Skin of body (tissue), 1 donor: ENCODE measurements at regions not wholly inside any gene's neighbourhood (a gene's known extent, or its start where the extent isn't known, plus 50 kb on each side); places are given as distances from the start of the nearest gene placed in this dataset.
"Not testable (repeated sequence)": the region's sequence is repeated elsewhere in the genome, so short reads cannot be mapped to it uniquely, and the experiment has no call there.

Source experiments
- DNase-seq: peaks from one replicate; lab custom pipeline; 2025; lab: John Stamatoyannopoulos, UW

DNA sequence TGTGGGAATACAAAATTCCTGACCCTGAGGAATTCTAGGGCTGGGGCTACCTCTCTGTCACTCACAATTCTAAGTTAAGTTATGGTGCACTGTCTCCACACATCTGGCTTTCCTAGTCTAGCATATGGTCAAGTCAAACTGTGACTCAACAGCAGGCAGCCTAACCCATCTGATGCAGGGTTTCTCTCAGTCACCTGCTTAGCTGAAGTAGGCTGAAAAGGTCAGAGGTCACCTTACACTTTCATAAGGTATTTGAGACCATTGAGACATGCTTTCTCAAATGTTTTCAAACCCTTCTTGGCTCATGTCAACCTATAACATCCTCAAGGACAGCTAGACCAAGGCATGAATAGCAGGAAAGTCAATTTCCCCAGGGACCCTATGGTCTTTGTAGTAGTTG lies 196.5 kb upstream of the STK26 start:
- no peak for DNase-seq

DNA sequence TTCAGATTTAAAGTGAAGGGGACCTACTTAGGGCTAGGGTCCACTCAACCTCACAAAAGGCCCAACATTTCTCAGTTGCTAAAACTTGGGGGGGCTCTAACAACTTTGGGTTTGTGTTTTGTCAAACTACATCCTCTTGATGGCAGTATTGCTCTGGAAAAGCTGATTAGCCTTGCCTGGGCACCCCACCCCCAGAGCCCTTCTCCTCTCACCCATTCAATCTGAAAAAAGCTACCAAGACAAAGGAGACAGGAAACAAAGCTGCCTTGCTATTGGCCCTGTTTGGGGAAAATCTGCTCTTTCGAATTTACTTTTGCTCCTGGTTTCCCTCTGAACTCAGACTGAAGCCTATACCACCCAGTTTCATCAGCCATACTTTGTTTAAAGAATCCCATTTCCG lies 195.2 kb upstream of the STK26 start:
- no peak for DNase-seq

DNA sequence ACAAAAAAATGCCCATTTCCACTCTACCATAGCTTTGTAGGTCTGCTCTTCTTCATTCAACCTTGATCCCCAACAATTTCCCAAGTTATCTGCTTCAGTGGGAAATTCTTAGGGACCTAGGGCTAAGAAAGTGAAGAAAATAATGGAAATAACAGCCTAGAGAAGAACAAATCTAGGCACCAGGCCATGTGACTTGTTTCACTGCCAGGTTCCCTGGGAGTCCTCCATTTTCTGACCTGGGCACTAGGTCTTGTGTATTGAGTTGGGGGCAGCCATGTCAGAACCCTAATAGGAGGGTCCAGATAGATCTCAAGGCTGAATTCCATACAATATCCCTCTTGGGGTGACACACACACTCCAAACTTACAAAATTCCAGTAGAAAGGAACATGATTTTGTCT lies 194.6 kb upstream of the STK26 start:
- DNase-seq: no peak

DNA sequence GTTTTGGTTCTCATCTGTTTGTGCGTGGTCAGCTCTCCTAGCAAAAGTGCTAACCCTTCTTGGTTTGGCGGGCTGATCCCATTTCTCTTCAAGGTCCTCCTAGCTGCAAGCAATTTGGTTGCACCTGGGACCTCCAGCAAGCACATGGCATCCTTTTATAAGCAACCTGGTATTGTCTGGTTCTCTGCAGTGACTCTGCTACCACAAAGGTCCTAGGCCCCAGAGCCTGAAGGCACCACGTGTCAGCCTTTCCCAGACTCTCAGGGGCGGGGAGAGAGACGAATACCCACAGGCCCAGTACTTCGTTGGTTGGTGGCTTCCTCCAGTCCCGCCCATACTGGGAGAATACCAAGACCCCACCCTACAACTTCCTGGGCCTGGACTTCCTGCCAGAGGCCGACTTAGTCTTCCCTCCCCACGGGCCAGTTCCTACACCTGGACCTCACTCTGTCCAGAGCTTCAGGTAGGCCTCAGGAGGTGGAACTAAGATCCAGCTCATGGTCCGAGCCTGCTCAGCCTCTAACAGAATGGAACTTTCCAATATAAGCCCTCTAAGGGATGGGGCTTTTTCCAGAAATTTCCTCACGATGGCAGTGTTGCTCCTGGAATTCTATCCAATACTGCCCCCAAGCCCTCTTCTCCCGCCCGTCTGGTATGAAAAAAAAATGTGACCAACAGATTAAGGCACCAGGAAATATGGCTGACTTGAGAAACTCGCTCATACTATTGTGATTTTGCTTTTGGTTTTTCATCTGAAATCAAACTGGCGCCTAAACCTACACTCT lies 192.5 kb upstream of the STK26 start:
- peak; percentile 45 for DNase-seq

DNA sequence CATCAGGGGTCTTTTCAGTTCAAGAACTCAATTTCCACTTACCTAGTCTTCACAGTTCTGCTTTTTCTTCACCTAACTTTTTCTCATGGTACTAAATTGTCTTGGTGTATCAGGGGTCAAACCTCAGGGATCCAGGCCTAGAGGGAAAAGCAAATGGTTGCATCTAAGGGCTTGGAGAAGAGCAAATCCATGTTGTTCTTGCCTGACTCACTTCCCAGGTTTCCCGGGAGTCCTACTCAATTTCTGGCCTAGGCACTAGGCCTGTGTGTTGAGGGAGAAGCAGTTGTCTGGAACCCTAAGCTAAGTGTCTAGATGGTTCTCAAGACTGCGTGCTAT lies 191.9 kb upstream of the STK26 start:
- DNase-seq: no peak

DNA sequence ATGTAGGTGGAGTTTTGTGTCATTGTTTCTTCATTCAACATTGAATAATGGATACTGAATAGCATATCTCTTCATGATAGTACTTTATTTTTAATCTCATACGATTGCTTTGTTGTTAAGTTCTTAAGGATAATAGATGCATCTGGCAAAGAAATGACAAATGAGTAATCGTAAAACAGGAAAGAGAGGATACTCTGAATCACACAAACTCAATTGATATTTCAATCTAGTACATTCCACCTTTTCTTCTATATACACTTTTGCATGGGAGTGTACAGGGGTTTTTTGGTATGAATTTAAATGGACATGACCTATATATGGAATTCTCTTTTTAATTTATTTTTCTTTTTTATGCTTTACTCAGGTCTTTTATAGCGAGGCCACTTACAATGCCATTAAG lies 186.9 kb upstream of the STK26 start:
- DNase-seq: no peak

DNA sequence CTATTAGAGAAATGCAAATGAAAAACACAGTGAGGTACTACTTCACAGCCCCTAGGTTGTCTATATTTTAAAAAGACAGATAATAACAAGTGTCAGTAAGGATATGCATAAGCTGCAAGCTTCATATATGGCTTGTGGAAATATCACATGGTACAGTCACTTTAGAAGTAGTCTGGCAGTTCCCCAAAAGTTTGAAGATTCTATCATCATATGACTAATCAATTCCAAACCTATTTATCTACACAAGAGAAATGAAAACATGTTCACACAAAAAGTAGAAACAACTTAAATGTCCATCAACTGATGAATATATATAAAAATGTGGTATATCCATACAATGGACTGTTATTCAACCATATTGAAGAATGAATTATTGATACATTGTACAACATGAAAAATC lies 185.8 kb upstream of the STK26 start:
- no peak for DNase-seq

DNA sequence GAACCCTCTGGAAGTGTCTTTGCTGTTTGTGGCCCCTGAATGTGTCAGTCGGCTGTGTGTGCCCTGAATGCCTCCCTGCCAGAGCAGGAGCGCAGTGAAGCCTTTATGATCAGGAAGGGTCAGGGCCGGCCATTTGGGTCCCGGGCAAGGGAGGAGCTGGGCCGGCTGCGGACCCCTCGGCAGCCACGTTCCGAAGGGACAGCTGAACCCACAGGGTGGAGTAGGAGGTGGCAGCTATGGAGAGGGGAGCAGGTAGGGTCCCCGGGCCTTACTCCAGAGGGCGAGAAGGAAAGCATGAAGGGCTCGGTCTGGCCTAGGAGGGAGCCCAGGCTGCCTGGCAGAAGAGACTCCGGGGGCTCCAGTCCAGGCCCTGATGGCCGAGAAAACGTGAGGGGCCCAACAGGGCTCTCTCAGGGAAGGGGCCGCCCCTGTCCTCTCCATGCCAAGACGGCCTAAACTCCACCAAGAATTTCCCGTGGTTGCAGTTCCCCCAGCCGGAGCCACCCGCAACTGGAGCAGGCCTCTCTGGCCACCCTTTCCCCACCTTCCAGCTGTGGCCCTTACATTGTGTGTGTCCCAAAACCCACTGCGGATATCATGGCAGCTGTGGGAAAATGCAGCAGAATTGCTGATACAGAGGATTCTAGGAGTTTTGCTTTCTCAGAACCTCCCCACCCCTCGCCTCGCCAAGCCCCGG lies 182.2 kb upstream of the STK26 start:
- no peak for DNase-seq

DNA sequence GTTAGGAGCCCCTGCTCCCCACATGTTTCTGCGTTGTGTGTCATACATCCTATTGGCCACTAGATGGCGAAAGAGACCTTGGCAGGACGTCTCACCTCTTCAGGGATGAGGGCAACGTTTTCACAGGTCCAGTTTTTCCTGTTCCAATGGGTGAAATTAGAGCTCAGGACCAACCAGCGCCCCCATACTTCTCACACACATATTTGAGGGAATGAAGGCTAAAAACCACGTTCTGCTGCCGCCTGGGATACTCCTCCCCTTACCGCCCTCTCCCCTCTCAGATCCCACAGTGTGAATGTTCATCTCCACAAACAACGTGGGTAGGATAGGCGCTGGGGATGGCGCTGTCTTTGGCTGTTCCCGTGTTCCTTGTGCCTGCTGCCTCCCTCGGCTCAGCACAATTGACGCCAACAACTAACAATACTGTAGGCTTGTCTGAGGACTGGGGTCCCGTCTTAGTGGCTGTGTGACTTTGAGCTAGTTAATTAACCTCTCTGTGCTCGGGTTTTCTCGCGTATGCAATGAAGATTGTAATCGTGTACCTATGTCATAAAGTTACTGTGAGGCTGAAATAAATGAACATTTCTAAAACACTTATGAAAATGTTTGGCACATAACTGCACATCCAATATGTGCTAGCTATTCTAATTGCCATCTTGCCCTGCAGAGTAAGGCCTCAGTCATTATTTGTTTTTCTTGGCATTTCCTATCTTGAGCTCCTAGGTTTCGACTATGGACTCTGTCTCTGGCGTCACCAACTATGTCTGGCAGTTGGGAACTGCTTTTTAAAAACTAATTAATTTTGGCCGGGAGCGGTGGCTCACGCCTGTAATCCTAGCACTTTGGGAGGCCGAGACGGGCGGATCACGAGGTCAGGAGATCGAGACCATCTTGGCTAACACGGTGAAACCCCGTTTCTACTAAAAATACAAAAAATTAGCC lies 181.3 kb upstream of the STK26 start:
- DNase-seq: no peak

DNA sequence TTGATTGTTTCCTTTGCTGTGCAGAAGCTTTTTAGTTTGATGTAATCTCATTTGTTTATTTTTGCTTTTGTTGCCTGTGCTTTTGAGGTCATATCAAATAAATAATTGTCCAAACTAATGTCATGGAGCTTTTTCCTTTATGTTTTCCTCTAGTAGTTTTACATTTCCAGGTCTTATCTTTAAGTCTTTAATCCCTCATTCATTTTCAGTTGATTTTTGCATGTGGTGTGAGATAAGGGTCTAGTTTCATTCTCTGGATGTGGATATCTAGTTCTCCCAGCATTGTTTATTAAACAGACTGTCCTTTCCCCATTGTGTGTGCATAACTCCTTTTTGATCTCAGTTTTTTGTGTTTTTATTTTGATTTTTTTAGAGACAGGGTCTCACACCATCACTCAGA lies 179.1 kb upstream of the STK26 start:
- no peak for DNase-seq

DNA sequence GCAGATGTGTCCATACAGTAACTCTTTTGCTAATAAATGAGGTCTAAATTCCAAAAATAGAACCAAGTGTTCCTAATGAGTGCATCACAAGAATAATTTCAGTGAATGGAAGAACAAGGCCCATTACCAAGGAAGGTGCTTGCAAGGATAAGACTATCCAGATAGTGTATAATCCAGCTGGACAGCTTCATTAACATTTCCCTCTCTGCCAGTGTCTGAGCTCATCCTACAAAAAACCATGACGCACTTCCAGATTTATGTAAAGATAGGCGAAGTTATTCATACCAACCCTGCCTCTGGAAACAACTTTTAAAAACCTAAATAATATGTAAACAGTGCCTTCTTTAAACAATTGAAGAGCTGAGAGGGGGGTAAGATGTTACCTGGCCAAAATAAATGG lies 177.9 kb upstream of the STK26 start:
- no peak for DNase-seq

DNA sequence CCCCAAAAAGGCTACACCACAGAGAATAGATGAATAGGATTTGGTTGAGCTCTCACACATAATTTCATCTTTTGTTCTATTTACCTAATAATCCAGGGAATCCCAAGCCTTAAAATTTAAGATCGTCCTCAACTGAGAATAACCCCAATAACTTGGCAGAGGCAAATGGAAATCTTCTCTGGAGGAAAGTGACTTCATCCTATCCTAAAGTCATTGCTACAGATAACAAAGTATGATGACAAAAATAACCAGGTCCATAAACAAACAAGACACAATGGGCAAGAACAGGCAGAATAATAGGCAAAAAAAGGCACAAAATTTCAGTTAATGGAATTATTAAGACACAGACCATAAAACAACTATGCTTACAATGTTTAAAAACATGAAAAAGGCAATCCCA lies 177.3 kb upstream of the STK26 start:
- DNase-seq: no peak

DNA sequence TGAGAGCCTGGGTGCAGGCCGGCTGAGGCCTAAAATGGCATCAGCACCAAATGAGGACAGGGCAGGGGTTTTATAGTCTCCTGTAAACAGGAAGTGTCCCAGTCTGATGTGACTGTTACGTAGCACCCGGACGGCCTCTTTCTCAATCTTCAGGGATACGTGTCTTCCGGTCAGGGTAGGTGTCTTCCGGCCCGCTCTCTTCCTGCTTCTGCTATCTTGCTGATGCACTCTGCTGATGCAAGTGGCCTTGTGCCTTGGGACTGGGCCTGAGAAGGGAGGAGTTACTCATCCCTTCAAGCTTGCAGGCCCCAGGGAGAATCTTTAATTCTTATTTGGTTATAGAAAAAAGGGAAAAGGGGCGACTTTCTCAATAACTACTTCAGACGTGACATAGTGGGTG lies 172.1 kb upstream of the STK26 start:
- not testable (repeated sequence) for DNase-seq

DNA sequence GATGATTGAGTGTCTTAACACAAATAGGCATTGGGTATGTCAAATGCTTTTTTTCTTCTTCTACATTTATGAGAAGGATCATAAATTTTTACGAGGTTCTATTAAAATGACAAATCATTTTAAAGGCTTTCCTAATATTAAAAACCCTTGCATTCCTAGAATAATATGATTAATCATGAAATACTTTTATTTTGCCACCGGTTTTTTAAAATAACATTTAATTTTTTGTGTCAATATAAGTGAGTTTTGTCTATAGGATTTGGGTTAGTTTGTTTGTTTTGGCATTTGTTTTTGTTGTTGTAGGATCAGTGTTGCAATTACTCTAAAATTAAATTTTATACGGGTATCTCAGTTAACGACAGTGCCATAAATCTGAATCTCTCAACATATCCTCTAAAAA lies 169.7 kb upstream of the STK26 start:
- no peak for DNase-seq

DNA sequence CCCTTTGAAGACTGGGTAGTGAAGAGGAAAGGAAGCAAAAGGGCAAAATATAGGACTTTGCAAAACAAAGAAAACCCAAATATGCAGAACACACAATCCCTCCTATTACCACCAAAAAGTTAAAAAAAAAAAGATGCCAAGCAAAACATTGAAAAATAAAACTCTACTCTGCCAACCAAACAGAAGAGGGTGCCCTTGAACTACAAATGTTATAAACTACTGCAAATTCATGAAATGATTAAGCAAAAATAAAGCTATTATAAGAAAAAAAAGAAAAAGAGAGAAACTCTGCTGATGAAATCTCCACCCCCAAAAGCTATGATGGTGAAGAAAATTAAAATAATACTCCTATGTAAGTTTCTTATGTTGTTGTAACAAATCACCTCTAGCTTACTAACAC lies 168.5 kb upstream of the STK26 start:
- DNase-seq: no peak

DNA sequence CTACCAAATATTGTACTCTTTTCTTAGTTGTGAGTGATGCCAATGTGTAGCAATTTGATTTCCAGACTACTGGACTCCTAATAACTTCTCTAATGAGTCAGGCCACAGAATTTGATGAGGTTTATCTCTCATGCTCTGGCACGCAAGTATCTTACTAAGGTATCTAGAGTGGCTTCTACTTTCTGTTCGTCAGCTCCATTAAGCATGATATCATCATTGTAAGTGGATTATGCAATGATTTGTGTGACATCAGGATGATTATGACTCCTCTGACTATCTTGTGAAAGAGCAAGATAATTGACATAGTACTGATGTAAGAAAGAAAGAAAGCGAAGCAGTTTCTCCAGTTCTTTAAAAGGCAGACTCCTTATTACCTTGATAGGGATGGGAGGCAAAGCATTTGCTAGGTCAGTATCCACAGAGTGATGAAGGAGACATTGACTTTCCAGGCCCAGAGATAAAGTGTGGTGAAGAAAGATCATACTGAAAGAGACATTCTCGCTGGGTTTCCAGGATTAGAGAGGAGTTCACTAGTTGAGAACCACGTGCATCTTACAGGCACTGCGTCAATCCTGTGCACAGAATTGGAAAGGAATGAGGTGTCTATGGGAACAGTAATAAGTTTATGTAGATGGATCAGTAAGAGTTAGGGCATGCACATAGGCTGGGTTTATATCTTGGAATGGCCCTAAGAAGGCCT lies 161.9 kb upstream of the STK26 start:
- no peak for DNase-seq

DNA sequence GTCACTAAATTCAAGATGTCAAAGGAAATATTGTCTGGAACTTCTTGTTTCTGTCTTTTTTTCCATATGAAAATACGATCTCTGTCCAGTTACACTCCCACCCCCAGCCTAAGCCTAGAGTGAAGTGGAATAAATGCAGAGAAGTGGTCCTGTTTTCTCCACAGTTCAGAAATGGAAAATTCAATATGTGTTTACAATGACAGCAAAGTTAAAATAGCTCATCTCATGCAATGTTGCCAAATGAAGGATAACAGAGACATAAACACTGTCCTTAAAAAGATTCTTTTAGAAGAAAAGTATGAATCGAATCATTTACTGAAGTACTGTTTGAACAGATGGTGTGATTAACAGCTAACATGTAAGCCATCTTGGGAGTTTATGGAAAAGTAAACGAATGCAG lies 160.8 kb upstream of the STK26 start:
- no peak for DNase-seq

DNA sequence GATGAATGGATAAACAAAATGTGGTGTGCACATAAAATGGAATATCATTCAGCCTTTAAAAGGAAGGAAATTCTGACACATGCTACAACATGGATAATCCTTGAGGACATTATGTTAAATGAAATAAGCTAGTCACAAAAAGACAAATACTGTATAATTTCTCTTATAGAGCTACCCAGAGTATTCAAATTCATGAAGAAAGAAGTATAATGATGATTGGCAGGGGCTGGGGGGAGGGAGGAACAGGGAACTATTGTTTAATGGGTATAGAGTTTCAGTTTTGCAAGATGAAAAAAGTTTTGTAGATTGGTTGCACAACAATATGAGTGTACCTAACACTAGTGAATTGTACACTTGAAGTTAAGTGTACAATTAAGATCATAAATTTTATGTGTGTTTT lies 153.9 kb upstream of the STK26 start:
- DNase-seq: no peak

DNA sequence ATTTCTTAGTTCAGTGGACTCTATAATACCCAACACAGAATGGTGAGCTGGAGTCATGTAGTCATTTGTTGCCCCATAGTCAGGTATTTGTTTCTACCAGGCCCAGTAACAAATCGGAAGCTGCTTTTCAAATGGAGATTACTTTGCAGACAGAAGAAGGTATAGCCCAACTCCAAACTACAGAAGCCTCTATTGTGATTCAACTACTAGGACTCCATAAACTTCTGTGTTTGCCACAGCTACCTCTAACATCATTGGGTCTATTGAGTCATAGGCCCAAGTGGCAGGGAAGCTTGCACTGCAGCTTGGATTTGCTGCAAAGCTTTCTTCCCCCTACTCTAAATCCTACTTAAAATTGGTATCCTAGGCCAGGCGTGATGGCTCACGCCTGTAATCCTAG lies 148.8 kb upstream of the STK26 start:
- no peak for DNase-seq

DNA sequence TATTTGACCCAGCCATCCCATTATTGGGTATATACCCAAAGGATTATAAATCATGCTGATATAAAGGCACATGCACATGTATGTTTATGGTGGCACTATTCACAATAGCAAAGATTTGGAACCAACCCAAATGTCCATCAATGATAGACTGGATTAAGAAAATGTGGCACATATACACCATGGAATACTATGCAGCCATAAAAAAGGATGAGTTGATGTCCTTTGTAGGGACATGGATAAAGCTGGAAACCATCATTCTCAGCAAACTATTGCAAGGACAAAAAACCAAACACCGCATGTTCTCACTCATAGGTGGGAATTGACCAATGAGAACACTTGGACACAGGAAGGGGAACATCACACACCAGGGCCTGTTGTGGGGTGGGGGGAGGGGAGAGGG lies 147.3 kb upstream of the STK26 start:
- not testable (repeated sequence) for DNase-seq

DNA sequence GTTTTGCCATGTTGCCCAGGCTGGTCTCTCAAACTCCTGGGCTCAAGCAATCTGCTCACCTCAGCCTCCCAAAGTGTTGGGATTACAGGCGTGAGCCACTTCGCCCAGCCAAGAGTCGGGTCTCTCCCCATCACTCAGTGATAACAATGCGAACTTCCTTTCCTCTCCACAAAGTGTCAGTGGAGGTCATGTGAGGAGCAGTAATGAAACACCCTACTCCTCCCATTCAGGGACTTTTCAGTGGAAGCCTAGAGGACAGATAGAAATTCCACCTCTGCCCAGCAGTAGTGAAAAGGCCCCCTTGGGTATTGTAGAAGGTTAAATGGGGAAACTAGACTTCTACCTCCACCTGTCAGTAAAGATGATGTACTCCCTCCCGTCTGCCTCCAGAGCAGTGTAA lies 141.9 kb upstream of the STK26 start:
- DNase-seq: no peak

DNA sequence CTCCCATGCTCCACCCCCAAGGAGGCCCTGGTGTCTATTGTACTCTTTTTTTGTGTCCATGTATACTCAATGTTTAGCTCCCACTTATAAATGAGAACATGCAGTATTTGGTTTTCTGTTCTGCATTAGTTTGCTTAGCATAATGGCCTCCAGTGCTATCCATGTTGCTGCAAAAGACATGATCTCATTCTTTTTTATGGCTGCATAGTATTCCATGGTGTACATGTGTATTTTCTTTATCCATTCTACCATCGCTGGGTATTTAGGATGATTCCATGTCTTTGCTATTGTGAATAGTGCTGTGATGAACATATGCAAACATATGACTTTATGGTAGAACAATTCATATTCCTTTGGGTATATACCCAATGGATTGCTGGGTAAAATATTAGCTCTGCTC lies 138.1 kb upstream of the STK26 start:
- not testable (repeated sequence) for DNase-seq
